ENCODE measurements at regions not wholly inside any gene's neighbourhood (a gene's known extent, or its start where the extent isn't known, plus 50 kb on each side); places are given as distances from the start of the nearest gene placed in this dataset.
"Not testable (repeated sequence)": the region's sequence is repeated elsewhere in the genome, so short reads cannot be mapped to it uniquely, and the experiment has no call there.

DNA sequence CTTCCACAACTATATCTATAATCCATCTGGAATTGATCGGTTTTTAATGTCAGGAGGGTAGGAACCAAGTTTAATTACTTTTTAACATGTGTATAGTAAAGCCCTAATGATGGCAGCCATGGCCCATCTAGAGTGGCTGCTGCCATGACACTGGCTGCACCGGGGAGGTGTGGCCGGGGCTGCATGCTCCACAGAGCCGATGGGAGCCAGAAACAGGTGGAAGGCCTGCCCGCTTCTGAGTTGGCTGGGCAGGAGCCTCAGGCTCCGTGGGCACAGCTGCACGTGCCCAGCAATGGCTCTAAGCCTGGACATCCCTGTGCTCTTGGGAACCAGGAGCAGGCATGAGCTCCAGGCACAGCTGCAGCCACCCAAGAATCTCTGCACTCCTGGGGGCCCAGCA is 73.0 kb downstream of the GBP6 start:
- DNase-seq, result no peak

DNA sequence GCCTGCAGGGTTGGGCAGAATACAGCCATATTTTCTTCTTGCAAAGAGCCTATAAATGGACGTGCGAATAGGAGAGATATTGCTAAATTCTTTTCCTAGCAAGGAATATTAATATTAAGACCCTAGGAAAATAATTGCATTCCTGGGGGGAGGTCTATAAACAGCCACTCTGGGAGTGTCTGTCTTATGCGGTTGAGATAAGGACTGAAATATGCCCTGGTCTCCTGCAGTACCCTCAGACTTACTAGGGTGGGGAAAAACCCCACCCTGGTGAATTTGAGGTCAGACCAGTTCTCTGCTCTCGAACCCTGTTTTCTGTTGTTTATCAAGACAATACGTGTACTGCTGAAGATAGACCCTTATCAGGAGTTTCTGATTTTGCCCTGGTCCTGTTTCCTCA is 74.4 kb downstream of the GBP6 start:
- not testable (repeated sequence) for DNase-seq

DNA sequence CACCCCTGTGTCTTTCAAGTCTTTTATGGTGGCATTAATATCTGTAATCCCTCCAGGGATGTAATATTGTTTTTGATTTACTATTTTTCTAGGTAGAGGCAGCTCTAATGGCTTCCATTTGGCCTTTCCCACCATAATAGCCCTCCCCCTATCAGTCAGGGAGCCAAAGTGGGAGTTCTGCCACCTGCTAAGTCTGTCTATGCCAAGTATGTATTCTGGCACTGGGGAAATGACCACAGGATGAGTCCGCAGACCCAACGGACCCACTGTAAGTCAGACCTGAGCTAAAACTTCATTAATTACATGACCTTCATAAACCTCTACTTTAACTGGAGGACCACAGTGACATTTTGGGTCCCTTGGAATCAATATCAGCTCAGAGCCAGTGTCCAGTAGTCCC is 77.1 kb downstream of the GBP6 start:
- DNase-seq, result no peak

DNA sequence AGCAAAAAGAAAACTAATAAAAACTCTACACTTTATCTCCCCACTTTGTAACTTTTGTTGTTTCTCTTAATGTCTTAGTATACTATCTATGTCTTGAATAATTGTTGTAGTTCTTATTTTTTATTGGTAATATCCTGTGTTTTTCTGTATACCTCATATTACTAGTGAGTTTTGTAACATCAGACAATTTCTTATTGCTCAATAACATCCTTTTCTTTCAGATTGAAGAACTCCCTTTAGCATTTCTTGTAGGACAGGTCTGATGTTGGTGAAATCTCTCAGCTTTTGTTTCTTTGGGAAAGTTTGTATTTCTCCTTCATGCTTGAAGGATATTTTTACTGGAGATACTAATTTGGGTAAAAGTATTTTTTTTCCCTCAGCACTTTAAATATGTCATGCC is 79.8 kb upstream of the LRRC8B start:
- no peak for DNase-seq

DNA sequence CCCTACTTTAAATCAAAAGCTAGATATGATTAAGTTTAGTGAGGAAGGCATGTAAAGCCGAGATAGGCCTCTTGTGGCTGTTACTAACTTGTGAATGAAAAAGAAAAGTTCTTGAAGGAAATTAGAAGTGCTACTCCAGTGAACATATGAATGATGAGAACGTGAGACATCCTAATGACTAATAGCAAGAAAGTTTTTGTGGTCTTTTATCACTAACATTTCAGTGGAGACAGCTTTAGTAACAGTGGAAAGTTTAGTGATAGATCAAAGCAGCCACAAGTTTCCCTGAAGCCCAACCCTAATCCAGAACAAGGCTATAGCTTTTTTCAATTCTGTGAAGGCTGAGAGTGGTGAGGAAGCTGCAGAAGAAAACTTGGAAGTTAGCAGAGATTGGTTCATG is 73.6 kb upstream of the LRRC8B start:
- DNase-seq, result no peak

DNA sequence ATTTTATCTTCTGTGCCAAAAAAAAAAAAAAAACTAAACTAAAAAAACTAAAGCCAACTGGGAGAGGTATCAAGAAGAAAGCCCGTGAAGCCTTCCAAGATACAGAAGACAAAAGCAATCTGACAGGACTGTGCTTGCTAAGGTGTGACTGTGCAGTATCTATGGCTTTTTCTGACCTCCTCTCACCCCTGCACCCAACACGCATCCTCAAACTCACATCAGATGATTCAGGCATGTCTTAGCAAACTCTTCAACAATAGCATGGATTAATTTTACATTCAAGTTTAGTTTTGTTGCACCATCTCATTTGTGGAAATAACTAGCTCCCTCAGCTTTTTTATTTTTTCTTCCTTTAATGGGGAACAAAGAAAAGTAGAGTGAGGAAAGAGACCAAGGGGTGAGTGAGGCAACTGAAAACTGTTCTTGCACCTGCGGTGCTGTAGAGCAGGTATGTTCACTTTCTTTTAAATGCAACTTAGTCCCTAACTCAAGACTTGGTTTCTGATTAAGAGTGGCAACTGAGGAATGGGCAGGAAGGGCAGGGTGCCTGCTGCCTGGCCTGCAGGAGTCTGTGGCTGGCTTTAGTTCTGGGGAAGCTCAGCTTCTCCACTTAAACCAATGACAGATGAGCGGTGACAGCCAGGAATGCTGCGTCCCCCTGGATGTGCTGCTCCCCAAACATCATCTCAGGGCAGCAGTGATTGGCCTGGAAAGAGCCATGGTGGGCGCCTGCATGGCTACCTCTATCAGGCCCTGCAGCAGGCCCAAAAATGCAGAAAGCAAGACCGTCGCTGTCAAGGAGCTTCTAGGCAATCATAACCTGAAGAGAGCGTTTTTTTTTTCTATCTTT is 71.3 kb upstream of the LRRC8B start:
- DNase-seq, result no peak

DNA sequence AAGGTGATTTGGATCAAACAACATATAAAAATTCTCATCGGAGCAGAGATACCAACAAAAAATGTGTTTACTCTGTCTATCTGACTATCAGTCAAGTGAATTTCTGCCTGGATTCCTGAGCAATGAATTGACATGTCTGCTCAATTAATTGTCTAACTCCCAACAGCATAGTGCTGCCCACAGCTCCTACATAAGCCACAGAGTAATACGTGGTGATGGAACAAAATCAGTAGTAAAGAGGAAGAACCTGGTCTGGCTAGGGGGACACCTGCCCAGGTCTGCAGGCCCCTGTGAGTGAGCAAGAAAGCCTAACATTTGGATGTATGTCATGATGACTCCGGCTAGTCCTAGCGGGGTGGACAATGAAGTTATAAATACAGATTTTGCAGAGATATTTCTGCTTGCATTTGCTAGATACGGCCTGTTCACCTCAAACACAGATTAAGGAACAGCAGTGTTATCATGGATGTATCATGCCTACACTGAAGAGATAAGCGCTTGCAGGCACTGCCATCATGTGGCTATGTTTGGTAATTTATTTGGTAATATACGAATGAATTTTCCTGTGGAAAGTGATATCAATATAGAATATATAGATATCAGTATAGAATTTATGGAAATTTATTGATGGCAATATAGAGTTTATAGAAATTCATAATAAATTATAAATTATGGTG is 69.6 kb upstream of the LRRC8B start:
- DNase-seq, result peak; percentile 87

DNA sequence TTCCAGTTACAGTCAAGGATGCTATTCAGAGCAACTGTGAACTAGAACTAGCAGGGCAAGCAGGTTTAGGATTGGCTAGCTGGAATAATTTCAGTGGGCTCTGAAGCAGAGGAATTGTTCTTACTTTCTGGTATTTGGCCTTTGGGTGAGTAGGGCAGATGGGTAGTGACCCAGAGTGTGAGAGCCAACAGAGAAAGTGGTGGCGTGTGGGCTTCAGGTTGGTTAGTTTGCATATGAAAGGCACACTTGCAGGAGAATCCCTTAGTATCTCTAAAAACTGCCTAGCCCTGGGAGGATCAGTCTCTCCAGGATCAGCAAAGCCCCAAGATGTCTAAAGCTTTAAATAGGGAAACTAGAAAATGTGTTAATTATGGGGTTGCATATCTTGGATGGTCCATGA is 67.6 kb upstream of the LRRC8B start:
- DNase-seq, result no peak

DNA sequence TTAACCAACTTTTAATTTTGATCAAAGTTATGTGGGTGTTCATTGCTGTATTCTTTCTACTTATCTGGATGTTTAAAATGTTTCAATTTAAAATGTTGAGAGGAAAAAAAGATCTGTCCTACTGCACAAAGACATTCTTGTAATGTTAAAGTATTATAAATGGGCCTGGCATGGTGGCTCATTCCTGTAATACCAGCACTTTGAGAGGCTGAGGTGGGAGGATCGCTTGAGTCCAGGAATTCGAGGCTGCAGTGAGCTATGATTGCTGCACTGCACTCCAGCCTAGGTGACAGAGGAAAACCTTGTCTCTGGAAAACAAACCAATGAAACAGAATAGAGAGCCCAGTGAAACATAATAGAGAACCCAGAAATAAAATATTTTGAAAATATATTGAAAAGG is 65.5 kb upstream of the LRRC8B start:
- no peak for DNase-seq

DNA sequence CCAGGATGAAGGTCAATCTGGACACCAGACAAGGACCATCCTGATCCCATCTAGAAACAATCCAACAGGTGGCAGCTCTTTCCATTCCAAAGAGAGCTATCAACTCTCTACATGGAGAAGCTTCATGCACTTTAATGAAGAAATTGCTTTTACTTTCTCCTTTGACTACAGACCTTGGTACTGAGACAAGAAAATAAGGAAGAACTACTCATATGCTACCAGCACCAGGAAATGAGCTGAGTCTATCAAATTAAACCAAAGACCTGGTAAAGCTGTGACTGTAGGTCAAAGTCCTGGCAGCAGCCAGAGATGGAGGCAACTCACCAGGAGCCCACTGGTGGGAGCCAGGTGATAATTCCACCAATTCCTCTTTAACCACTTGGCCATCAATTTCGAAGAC is 64.3 kb upstream of the LRRC8B start:
- DNase-seq, result no peak

DNA sequence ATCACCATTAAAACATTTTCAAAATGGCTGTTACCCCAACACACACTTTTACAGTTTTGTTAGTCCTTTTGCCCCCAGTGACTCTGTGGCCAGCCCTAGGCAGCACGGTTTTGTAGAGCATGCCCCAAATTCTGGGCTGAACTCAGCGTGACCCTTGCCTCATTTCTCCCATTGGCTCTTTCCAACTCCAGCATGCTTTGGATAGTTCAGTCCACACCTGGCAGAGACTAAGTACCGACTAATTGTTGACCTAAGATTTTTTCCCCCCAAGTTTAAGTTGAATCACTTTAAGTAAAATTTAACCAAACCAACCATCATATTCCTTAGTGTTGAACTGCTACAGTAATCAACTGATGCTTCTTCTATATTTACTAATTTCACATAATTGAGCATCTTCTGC is 62.4 kb upstream of the LRRC8B start:
- DNase-seq, result no peak

DNA sequence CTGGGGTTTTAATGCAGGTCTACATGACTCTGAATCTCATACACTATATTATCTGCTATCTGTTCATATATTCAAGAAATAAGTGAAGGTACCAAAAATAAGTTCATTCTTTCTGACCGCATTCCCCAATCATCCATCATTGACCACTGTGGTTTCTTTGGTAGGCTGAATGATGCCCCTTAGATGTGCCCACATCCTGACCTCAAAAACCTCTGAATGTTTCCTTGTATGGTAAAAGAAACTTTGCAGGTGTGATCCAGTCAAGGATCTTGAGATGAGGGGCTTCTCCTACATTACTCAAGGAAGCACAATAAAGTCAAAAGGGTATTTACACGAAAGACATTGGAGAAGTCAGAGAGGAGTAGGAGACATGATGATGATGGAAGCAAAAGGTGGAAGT is 60.6 kb upstream of the LRRC8B start:
- DNase-seq, result no peak

DNA sequence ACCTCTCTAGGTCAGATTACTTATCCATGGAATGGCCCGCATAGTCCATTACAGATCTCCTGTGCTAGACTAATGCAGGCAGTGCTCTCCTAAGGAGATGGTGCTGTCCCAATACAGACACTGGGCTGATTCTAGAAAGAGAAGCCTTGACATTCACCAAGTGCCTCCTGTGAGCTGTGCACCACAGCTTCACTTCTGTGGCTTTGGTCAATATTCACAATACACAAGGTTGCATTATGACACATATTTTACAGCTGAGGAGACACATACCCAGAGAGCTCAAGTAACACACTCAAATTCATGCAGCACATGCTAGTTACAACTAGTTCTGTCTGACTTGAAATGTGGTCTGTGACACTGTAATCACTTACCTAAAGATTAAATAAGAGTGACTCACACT is 59.4 kb upstream of the LRRC8B start:
- DNase-seq, result peak; percentile 74

DNA sequence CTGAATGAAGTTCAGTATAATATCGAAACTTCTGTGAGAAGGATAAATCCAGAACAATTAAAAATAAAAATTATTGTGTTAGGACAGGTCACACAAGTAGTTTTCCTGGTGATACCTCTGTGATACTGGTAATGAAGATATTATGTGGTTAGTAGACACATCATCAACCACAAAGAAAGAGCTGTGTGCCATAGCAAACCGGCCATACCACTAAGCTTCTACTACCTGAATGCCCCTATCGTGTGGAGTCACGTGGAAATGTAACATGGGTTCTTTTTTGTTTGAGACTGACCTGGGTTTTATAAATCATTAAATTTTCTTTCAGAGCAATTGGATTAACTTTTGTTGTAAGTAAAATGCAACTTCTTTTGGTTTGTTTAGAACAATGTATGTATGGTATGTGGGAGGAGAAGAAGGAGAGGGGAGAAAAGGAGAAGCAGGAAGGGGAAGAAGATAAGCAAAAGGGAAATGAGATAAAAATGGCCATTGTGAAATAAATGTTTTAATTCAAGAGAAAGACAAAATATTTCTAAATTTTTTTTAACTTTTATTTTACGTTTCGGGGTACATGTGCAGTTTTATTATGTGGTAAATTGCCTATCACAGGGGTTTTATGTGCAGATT is 58.2 kb upstream of the LRRC8B start:
- DNase-seq, result no peak

DNA sequence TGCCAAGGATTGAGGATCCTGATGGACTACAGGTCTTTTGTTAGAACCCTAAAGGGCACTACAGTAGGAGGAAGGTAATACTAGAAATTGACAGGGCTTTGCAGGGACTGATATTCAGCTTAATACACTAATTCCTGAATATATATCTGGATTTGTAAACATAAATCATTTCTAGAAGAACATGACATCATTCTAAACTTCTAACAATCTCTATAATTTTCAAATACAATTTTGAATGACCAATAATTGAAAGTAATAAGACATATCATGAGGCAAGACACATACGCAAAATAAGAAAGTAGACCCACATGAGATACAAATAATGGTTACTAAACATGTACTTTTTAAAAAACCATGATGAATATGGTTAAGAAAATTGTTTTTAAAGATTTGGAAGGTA is 52.4 kb upstream of the LRRC8B start:
- no peak for DNase-seq

DNA sequence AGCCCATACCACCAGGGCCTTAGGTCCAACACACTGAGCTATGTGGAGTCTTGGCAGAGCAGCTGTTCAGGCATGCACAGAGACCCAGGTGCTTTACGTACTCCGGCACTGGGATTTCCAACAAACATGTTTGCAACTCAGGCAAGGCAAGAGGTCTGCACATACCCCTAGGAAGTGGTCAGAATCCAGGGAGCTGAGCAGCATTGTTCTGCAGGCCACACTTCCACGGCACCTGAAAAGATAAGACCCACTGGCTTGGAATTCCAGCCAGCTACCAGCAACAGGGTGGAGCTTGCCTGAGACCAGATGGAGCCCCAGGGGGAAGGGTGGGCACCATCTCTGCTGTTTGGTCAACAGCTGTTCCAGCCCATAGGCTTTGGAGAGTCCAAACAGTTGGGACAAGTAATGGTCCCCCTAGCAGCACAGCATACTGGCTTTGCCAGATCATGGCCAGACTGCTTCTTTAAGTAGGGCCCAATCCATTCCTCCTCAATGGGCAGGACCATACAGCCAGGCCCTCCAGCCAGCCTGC is 51.7 kb upstream of the LRRC8B start:
- DNase-seq, result no peak
